ENCODE measurements at regions not wholly inside any gene's neighbourhood (a gene's known extent, or its start where the extent isn't known, plus 50 kb on each side); places are given as distances from the start of the nearest gene placed in this dataset.

- no peaks in the 10 kb centered on the region for H4K20me1 ChIP-seq (ENCODE audit: insufficient read depth)
- no peaks in the 10 kb centered on the region for H3K36me3 ChIP-seq (ENCODE audit: low read depth)
- no peaks in the 10 kb centered on the region for H3K27me3 ChIP-seq (replicated peaks; ENCODE audit: insufficient read depth)
- in situ Hi-C loops (cut with MboI): no loop called here
- peaks cover 43% of the 10 kb centered on the region for H3F3A ChIP-seq (ENCODE audit: insufficient read depth)
- peaks cover 44% of the 10 kb centered on the region for H3K4me1 ChIP-seq (ENCODE audit: insufficient read depth)
- DNase-seq: no peak
- no peak overlapping the region for H3K4me2 ChIP-seq (ENCODE audit: unreplicated experiment)
- no peaks in the 10 kb centered on the region for H3K9me3 ChIP-seq (ENCODE audit: low read depth)
- no peak for TF ChIP-seq EZH2 (IDR thresholded peaks at IDR 0.05; ENCODE audit: insufficient read depth, poor library complexity, severe bottlenecking)
- no peak for TF ChIP-seq EZH2phosphoT487 (IDR thresholded peaks at IDR 0.05; ENCODE audit: insufficient read depth, low read depth)
- 0 out of 2 replicates have a peak overlapping the region, but pooled peaks have one; percentile 64 for H3K27ac ChIP-seq
- WGBS, 2 experiments (ENCODE audit: low coverage in 1 of 2, low lambda C conversion rate in 2 of 2, missing lambda C conversion rate in 2 of 2): 98 to 99% methylated on average over 7 of the region's 7 CpGs
- H3K9ac ChIP-seq: no peak overlapping the region
- H2AFZ ChIP-seq: no peak overlapping the region
- H3K79me2 ChIP-seq (ENCODE audit: insufficient read depth): no peaks in the 10 kb centered on the region
- H3K4me3 ChIP-seq: no peak overlapping the region
- no peaks in the 10 kb centered on the region; the same call in 1 of the 2 replicates for H3K9me2 ChIP-seq (ENCODE audit: insufficient read depth)
These were observed 557.5 kb downstream of the CD83 start for GRCh38 chr6:14674867-14675648.

GRCh38 chr6:14676064-14676463 is 558.5 kb downstream of the CD83 start:
- in situ Hi-C loops (cut with MboI): no loop called here
- no peaks in the 10 kb centered on the region for H4K20me1 ChIP-seq (ENCODE audit: insufficient read depth)
- no peak overlapping the region for H3K4me3 ChIP-seq
- H3K4me2 ChIP-seq (ENCODE audit: unreplicated experiment): peak overlapping the region; percentile 11
- peak; percentile 77 for DNase-seq
- H3K27me3 ChIP-seq (replicated peaks; ENCODE audit: insufficient read depth): no peaks in the 10 kb centered on the region
- peaks cover 33% of the 10 kb centered on the region for H3F3A ChIP-seq (ENCODE audit: insufficient read depth)
- H3K9ac ChIP-seq: 0 out of 2 replicates have a peak overlapping the region, but pooled peaks have one; percentile 29
- H3K27ac ChIP-seq: peak overlapping the region; percentile 64
- no peaks in the 10 kb centered on the region for H3K79me2 ChIP-seq (ENCODE audit: insufficient read depth)
- 2 to 9% methylated on average over 2 of the region's 2 CpGs for WGBS, 2 experiments (ENCODE audit: low coverage in 1 of 2, low lambda C conversion rate in 2 of 2, missing lambda C conversion rate in 2 of 2)
- H3K36me3 ChIP-seq (ENCODE audit: low read depth): no peaks in the 10 kb centered on the region
- no peaks in the 10 kb centered on the region; the same call in 1 of the 2 replicates for H3K9me2 ChIP-seq (ENCODE audit: insufficient read depth)
- no peaks in the 10 kb centered on the region for H3K9me3 ChIP-seq (ENCODE audit: low read depth)
- TF ChIP-seq EZH2 (IDR thresholded peaks at IDR 0.05; ENCODE audit: insufficient read depth, poor library complexity, severe bottlenecking) (no peak), EZH2phosphoT487 (IDR thresholded peaks at IDR 0.05; ENCODE audit: insufficient read depth, low read depth) (no peak)
- peak overlapping the region; percentile 14 for H2AFZ ChIP-seq
- H3K4me1 ChIP-seq (ENCODE audit: insufficient read depth): peaks cover 37% of the 10 kb centered on the region

GRCh38 chr6:14676977-14677781 is 559.6 kb downstream of the CD83 start:
- H3K79me2 ChIP-seq (ENCODE audit: insufficient read depth): no peaks in the 10 kb centered on the region
- TF ChIP-seq EZH2 (IDR thresholded peaks at IDR 0.05; ENCODE audit: insufficient read depth, poor library complexity, severe bottlenecking) (no peak), EZH2phosphoT487 (IDR thresholded peaks at IDR 0.05; ENCODE audit: insufficient read depth, low read depth) (no peak)
- no peak for DNase-seq
- H3K4me2 ChIP-seq (ENCODE audit: unreplicated experiment): no peak overlapping the region
- no peak overlapping the region for H3K27ac ChIP-seq
- no peaks in the 10 kb centered on the region; the same call in 1 of the 2 replicates for H3K9me2 ChIP-seq (ENCODE audit: insufficient read depth)
- H3K4me3 ChIP-seq: no peak overlapping the region
- H3K9ac ChIP-seq: no peak overlapping the region
- in situ Hi-C loops (cut with MboI): no loop called here
- no peak overlapping the region for H2AFZ ChIP-seq
- H3F3A ChIP-seq (ENCODE audit: insufficient read depth): peaks cover 23% of the 10 kb centered on the region
- H3K36me3 ChIP-seq (ENCODE audit: low read depth): no peaks in the 10 kb centered on the region
- no peaks in the 10 kb centered on the region for H3K27me3 ChIP-seq (replicated peaks; ENCODE audit: insufficient read depth)
- H3K4me1 ChIP-seq (ENCODE audit: insufficient read depth): peaks cover 28% of the 10 kb centered on the region
- H4K20me1 ChIP-seq (ENCODE audit: insufficient read depth): no peaks in the 10 kb centered on the region
- H3K9me3 ChIP-seq (ENCODE audit: low read depth): no peaks in the 10 kb centered on the region
- WGBS, 2 experiments (ENCODE audit: low coverage in 1 of 2, low lambda C conversion rate in 2 of 2, missing lambda C conversion rate in 2 of 2): 93 to 97% methylated on average over 19 of the region's 19 CpGs

GRCh38 chr6:14681699-14682487 is 564.0 kb upstream of the JARID2 start:
- Histone ChIP-seq H3K79me2 (ENCODE audit: insufficient read depth) (no peaks in the 10 kb centered on the region), H3F3A (ENCODE audit: insufficient read depth) (no peaks in the 10 kb centered on the region), H3K4me2 (ENCODE audit: unreplicated experiment) (no peak overlapping the region), H3K4me3 (no peak overlapping the region), H3K9me2 (ENCODE audit: insufficient read depth) (no peaks in the 10 kb centered on the region; the same call in 1 of the 2 replicates), H3K4me1 (ENCODE audit: insufficient read depth) (peaks cover 8% of the 10 kb centered on the region; the same call in 1 of the 2 replicates), H3K9ac (no peak overlapping the region), H3K27ac (no peak overlapping the region), H3K9me3 (ENCODE audit: low read depth) (no peaks in the 10 kb centered on the region), H3K27me3 (replicated peaks; ENCODE audit: insufficient read depth) (no peaks in the 10 kb centered on the region), H4K20me1 (ENCODE audit: insufficient read depth) (no peaks in the 10 kb centered on the region), H3K36me3 (ENCODE audit: low read depth) (no peaks in the 10 kb centered on the region), H2AFZ (no peak overlapping the region)
- DNase-seq: no peak
- in situ Hi-C loops (cut with MboI): no loop called here
- WGBS, 2 experiments (ENCODE audit: low coverage in 1 of 2, low lambda C conversion rate in 2 of 2, missing lambda C conversion rate in 2 of 2): 93 to 96% methylated on average over 11 of the region's 11 CpGs
- no peak for TF ChIP-seq EZH2 (IDR thresholded peaks at IDR 0.05; ENCODE audit: insufficient read depth, poor library complexity, severe bottlenecking)
- TF ChIP-seq EZH2phosphoT487 (IDR thresholded peaks at IDR 0.05; ENCODE audit: insufficient read depth, low read depth): no peak

Data from GM23248 (cell line).